Mucosa of descending colon (tissue), 3 donors: ENCODE measurements at regions not wholly inside any gene's neighbourhood (a gene's known extent, or its start where the extent isn't known, plus 50 kb on each side); places are given as distances from the start of the nearest gene placed in this dataset.

ENCODE experiments used
- ATAC-seq: fragments of 200-7000 bp; cut with Tn5 transposase; one replicate; pipeline ENCODE4 v1.9.1; 2020; ENCODE audit warnings: mild to moderate bottlenecking, moderate library complexity
- DNase-seq, 3 donors: peaks; one replicate each; pipeline ENCODE4 v3.0.0-alpha.2; 2020
- H3K36me3 ChIP-seq: fragments of 200-600 bp; one replicate; pipeline ENCODE4 v1.8.0; 2021; ENCODE audit warnings: low read depth, mild to moderate bottlenecking
- H3K4me1 ChIP-seq: fragments of 200-600 bp; one replicate; pipeline ENCODE4 v1.8.0; 2021; ENCODE audit warnings: low read depth, mild to moderate bottlenecking
- H3K4me3 ChIP-seq: fragments of 200-600 bp; one replicate; pipeline ENCODE4 v1.8.0; 2021; ENCODE audit warnings: mild to moderate bottlenecking
- H3K9me3 ChIP-seq: fragments of 200-600 bp; one replicate; pipeline ENCODE4 v1.8.0; 2021; ENCODE audit warnings: mild to moderate bottlenecking
- intact Hi-C, 2 donors: fragments of 100-400 bp; cut with DNase I in 1 of 2; cut with micrococcal nuclease in 1 of 2; formaldehyde crosslinking; loops; one replicate each; pipeline versions ENCODE4 v1.11.0 to v1.11.1; 2022; cut with DNase I, micrococcal nuclease
- TF ChIP-seq, protein P1 (sequence below): fragments of 200-600 bp; IDR thresholded peaks from one replicate; pipeline ENCODE4 v1.8.0; 2022; ENCODE audit warnings: antibody characterized with exemption, mild to moderate bottlenecking
- donor health status: DM: no; HTN: no; CAD: no; lungs with moderate emphysema.
- donor health status: DM: no; HTN: no; CAD: no.
- donor health status: DM: no; HTN: yes; CAD: no.

DNA sequence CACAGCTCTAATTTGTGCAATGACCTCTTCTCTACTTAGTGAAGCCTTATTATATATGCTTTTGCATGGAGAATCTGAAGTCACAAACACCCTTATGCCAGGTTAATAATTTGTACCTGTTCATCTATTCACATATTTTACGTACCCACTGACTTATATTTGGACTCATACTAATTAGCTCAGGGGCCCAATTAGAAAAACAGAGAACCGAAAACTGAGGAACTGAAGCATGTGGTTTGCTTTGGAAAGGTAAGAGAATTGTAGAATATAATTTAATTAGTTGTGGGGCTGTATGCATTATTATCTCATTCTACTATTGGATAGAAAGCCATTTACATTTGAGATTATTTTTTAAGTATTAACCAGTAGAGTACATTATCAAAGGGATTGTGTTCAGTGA is 805.9 kb upstream of the CITED2 start:
- DNase-seq (no peak), ATAC-seq (no peak)
- Histone ChIP-seq H3K9me3 (no peaks in the 10 kb centered on the region), H3K4me1 (no peaks in the 10 kb centered on the region), H3K4me3 (no peak overlapping the region), H3K36me3 (no peaks in the 10 kb centered on the region)
- intact Hi-C loops: no loop called here
- TF ChIP-seq, protein P1, sequence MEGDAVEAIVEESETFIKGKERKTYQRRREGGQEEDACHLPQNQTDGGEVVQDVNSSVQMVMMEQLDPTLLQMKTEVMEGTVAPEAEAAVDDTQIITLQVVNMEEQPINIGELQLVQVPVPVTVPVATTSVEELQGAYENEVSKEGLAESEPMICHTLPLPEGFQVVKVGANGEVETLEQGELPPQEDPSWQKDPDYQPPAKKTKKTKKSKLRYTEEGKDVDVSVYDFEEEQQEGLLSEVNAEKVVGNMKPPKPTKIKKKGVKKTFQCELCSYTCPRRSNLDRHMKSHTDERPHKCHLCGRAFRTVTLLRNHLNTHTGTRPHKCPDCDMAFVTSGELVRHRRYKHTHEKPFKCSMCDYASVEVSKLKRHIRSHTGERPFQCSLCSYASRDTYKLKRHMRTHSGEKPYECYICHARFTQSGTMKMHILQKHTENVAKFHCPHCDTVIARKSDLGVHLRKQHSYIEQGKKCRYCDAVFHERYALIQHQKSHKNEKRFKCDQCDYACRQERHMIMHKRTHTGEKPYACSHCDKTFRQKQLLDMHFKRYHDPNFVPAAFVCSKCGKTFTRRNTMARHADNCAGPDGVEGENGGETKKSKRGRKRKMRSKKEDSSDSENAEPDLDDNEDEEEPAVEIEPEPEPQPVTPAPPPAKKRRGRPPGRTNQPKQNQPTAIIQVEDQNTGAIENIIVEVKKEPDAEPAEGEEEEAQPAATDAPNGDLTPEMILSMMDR: no peak

DNA sequence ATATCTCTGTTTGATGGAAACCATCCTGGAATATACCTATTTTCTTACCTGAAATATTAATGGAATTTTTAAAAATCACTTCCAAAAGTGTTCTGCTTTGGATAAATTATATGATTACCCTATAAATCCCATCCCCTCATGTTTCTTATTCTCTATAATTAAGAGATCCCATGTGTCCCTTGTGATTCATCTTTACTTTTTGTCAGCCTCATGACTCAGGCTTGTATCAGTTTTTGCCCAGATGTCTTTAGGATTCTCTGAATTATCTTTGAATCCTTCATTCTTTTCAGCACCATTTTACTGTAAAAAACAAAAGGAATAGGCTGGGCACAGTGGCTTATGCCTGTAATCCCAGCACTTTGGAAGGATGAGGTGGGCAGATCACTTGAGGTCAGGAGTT is 804.5 kb upstream of the CITED2 start:
- ATAC-seq (no peak), DNase-seq (no peak)
- Histone ChIP-seq H3K4me3 (no peak overlapping the region), H3K4me1 (no peaks in the 10 kb centered on the region), H3K36me3 (no peaks in the 10 kb centered on the region), H3K9me3 (no peaks in the 10 kb centered on the region)
- TF ChIP-seq, protein P1: no peak
- intact Hi-C loops: no loop called here

DNA sequence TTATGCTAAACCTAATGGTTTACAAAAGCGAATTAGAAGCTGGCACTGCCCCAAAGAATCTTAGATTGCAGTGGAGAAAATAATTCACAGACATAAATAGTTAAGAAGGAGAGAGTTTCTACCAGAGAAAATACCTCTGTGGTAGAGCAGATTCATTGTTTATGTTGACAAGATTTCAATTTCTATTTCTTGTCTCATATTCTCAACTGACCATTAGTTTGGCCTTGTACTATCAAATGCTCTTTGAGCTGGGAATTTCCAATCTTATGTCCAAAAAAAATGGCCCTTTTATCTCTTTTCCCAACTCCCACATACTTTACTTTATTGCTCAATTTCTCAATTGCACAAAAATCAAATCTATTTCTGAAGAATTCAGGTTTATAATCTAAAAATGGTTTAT is 804.1 kb upstream of the CITED2 start:
- ATAC-seq (no peak), DNase-seq (no peak)
- H3K4me1 ChIP-seq: no peaks in the 10 kb centered on the region
- TF ChIP-seq, protein P1: no peak
- no peaks in the 10 kb centered on the region for H3K36me3 ChIP-seq
- no peak overlapping the region for H3K4me3 ChIP-seq
- H3K9me3 ChIP-seq: no peaks in the 10 kb centered on the region
- intact Hi-C loops: no loop called here

DNA sequence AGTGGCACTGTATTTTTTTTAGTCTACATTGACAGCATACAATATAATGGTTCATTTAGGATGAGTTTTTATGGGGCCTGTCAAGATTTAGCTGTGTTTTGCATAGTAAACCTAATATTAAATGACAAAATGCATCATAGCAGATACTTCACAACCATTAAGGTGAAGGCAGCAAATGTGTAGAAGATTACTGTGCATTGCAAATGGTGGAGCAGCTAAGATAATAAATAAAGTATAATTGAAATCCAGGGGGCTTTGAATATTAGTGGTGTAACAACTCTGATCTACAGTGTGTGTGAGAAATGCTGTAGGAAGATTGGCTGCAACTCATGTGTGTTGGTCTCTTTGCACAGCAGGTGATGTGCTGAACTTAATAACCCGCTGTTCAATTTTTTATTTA is 801.9 kb upstream of the CITED2 start:
- Histone ChIP-seq H3K4me1 (no peaks in the 10 kb centered on the region), H3K9me3 (no peaks in the 10 kb centered on the region), H3K36me3 (no peaks in the 10 kb centered on the region), H3K4me3 (no peak overlapping the region)
- TF ChIP-seq, protein P1: no peak
- no peak for ATAC-seq
- intact Hi-C loops: no loop called here
- no peak for DNase-seq

DNA sequence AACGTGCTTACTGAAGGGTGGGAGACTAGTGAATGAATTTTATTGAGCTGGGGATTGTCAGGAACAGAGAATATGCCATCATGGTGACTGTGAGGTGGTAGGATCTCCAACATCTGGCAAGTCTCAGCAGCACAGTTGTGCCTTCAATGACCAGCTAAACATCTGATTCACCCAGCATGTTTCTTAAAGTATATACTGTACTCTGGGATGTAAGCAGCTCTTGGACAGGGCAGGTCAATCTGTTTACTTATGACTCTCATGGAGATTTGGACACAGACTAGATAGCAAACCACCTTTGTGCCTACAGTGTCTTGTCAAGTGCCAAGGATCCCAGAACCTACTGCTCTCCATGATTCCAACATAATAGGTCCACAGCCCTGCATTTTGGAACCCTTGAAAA is 801.0 kb upstream of the CITED2 start:
- TF ChIP-seq, protein P1: no peak
- no peaks in the 10 kb centered on the region for H3K9me3 ChIP-seq
- no peak overlapping the region for H3K4me3 ChIP-seq
- no peaks in the 10 kb centered on the region for H3K36me3 ChIP-seq
- no peak for DNase-seq
- ATAC-seq: no peak
- intact Hi-C loops: no loop called here
- H3K4me1 ChIP-seq: no peaks in the 10 kb centered on the region

DNA sequence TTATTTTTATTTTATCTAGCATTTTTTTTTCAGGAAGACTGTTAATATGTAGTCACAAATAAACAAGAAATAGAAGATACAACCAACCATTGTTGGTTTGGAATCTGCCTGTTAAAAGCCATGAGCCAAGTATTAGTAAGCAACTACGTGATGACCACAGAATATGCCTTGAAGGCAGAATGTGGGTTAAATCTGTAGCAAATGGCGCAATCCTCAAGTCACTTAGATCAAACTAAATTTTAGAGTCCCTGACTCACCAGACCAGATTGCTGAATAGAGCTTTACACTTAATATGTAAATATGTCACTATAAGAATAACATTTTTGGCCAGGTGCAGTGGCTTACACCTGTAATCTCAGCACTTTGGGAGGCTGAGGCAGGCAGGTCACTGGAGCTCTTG is 800.1 kb upstream of the CITED2 start:
- Histone ChIP-seq H3K4me1 (no peaks in the 10 kb centered on the region), H3K9me3 (no peaks in the 10 kb centered on the region), H3K4me3 (no peak overlapping the region), H3K36me3 (no peaks in the 10 kb centered on the region)
- DNase-seq: no peak
- no peak for ATAC-seq
- TF ChIP-seq, protein P1: no peak
- intact Hi-C loops: no loop called here
